GM18873 (cell line): ENCODE measurements at regions not wholly inside any gene's neighbourhood (a gene's known extent, or its start where the extent isn't known, plus 50 kb on each side); places are given as distances from the start of the nearest gene placed in this dataset.

Experiments
- ATAC-seq: cut with Tn5 transposase; IDR thresholded peaks from one replicate; pipeline ENCODE4 v1.9.1; 2021; ENCODE audit warnings: mild to moderate bottlenecking, moderate library complexity, moderate number of reproducible peaks; ENCODE audit not compliant: unreplicated experiment, low FRiP score

GRCh38 chrX:39631276-39632229 lies 466.2 kb downstream of the BCOR start:
- no peak for ATAC-seq

DNA sequence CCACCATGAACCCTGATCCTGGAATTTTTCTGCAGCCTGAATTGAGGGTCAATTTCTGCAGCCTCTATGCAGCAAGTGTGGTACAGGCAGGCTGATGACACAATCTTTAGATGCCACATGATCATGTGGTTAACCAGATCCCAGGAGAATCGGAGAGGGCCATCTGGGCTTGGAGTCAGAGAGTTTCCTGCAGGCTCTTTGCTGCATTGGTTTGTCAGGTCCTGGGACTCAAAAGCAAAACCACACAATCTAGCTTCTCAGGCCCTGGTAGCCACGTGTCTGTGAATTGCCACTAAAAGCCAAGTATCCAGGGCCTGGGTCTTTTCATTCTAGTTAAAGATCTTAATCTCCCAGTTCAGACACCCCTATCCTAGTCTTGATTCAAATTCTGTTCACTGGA lies 464.5 kb downstream of the BCOR start:
- ATAC-seq, result no peak

DNA sequence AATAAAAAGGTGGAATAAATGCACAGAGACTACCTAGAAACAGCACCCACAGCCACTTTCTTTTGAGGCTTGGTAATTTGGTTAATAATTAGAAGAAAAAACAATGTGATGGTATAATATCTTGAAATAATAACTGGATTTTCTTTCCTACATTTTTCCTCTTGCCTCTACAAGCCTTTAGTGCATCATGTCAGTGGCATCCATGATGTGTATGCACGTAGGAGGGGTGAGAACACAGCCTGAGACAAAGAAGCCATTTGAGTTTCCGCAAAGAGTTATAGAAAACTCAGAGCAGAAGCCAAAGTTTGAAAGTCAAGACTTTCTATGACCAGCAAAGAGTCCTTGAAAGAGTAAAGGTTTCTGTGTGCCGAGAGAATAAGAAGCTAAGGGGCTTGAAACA lies 461.3 kb downstream of the BCOR start:
- no peak for ATAC-seq

DNA sequence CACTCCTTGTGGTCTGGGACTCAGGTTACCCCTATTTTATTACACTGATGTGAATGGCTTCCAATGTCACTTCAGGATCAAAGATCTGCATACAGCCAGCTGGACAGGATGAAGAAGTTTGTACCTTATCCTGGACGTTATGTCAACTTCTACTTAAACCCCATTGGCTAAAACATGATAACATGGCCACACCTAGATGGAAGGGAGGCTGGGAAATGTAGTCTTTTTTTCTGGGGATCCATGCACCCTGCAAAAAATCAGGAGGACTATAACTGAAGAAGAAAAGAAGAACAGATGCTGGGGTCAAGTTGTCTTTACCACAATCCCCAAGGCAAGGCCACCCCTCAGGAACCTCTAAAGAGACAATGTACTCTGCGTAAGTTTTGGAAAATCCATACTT lies 459.2 kb downstream of the BCOR start:
- no peak for ATAC-seq

DNA sequence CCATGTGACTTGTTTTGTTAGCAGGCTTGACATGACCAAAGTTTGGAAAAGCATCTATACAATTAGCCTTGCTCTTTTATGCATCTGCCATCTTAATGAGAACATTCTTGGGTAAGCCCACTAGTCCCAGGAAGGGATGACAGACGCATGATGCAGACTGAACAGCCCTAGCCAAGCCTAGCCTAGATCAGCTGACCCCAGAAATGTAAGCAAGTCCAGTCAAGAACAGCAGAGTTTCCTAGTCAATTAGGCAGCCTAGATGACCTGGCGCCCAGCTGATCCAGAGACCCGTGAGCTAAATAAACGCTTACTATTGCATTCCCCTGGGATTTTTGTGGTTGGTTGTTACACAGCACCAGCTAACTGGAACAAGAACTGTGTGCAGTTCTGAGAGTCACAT lies 457.9 kb downstream of the BCOR start:
- no peak for ATAC-seq

DNA sequence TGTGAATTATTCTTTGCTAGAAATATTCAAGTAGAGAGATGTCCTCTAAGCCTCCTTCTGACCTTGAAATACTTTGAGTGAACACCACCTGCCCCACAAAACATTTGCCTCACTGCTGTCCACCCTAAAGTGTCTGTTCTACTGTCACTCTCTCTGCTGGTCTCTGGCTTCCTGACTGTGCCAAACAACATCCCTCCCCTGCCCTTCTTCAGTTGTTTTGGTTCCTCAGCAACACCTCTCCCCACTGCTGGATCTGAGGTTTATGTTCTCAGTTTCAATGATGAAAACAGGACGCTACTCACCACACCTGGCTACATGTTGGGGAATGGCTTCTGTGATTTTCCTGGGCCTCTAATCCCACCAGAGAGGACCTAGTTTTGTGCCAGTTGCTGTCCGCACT lies 456.9 kb downstream of the BCOR start:
- no peak for ATAC-seq

DNA sequence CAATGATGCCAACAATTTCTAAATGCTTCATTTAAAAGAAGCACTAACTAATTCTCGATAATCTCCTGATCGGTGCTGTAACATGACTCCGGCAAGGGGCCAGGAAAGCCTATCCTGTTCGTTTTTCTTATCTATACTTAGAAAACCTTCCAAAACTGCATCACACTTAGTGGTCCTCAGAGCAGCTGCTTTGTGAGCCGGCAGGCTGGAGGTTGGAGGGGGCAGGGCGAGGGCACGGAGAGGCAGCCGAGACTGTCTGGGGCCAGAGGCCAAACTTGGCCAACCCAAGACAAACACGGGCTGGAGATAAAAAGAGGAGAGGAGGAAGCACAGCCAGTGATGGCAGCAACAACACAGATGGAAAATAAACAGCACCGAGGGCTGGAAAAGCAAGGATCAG lies 455.7 kb downstream of the BCOR start:
- ATAC-seq, result no peak

DNA sequence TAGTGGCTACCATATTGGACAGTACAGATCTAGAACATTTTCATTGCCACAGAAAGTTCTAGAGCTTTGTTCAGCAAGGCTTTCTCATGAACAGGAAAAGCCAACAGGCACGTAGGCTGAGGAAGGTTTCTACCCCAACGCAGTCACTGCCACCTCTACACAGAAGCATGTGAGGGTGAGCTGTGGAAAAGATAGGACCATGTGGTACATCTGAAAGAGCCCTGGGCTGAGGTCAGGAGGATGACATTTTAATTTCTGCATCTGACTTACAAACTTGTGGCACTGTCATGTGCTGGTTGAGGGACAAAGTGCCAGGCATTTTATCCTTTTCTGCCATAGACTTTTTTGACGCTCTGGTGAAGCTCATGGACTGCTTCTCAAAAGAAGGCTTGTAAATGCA lies 454.2 kb downstream of the BCOR start:
- no peak for ATAC-seq

DNA sequence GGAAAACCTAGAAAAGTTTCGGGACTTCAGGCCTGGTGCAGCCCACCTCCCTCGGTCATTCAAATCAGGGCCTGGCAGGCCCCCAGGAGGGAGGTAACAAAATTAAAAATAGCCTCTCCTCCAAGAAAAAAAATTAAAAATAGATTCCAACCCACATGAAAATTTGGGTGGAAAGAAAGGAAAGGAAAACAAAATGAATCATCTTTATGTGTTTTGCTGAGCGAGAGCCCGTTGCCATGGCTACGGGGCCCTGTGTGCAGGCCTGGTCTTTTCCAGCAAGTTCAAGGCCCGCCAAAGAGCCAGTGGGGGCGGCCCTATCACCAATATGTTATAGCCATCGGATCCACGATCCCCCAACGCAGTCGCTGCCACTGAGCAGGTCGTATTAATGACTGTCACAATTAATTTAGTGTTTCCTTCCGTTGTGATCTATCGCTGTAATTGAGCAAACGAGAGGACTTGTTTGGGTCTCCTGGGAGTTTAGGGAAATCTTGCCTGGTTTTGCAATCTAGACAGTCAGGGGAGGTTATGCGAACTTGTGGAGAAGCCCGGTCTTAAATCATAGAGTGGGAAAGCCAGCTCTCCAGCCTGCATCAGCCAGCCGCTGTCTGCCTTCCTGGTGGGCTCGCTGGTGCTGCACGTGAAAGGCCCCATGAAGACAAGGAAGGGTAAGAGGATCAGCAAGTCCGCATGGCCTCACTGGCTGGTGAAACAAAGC lies 452.4 kb downstream of the BCOR start:
- ATAC-seq, result no peak

DNA sequence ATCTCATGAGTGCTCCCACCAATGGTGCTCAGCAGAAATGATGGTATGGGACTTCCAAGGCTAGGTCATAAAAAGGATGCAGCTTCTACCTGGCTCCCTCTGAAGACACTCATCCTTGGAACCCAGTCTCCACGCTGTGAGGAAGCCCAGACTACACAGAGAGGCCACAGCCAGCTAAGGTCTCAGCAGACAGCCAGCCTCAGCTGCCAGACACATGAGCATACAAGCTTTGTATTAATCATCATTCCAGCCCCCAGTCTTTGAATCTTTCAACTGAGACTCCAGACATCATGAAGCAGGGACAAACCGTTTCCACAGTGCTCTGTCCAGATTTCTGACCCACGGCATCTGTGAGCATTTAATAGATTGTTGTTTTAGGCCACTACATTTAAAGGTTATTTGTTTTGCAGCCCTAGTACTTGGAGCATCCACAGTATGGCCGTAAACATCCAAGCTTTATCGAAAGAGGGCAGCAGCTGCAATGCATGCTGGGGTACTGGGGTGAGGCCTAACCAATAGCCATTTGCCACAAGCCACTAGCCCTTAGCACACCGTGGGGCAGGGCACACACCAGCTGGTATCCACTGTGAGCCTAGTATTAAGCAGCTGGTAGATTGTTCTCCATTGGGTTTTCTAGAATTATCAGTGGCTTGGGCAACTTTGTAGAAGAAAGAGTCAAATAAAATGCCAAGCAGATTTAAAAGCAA lies 449.1 kb downstream of the BCOR start:
- ATAC-seq, result no peak

DNA sequence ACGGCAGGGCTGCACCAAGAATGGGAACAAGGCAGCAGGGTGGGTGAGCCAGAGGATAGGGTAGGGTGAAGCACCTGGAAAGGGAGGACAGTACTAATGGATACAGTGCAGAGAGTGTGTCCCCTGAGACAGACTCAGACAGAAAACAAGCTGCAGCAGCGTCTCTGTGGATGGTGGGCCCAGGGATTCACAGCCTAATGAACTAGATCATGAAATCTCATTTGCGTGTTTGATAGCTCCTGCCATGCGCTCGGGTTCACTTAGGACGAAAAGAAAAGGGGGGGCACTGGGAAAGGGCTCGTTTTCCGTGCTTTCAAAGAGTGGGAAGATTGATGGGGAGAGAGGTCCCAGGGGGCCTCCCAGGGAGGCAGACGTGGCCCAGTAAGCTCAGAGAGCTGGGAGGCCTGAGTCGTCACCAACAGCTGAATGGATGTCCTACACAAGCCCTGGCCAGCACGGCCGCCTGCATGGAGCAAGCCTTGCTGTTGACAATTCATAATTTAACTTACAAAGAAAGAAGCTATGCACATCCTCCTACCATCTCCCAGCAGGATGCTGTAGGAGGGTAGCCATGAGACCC lies 446.9 kb downstream of the BCOR start:
- ATAC-seq, result no peak

DNA sequence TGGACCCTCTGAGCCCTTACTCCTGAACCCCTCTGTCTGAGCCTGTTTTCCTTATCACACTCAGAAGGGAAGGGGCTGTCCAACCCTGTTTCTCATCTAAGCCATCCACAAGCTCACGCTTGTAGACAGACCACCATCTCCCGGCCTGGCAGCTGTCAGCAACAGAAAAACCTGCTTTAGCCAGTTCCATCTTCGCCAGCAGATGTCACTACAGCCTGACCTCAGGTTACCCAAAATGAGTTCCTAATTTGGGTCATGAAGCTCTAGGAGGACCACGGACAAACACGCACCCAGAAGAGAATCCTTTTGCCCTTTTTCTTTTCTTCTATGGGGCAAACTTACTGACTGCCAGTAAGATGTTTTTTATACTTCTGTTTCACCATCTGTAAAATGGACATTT lies 445.4 kb downstream of the BCOR start:
- no peak for ATAC-seq

- no peak for ATAC-seq
These were observed 444.1 kb downstream of the BCOR start for GRCh38 chrX:39653691-39654090.

DNA sequence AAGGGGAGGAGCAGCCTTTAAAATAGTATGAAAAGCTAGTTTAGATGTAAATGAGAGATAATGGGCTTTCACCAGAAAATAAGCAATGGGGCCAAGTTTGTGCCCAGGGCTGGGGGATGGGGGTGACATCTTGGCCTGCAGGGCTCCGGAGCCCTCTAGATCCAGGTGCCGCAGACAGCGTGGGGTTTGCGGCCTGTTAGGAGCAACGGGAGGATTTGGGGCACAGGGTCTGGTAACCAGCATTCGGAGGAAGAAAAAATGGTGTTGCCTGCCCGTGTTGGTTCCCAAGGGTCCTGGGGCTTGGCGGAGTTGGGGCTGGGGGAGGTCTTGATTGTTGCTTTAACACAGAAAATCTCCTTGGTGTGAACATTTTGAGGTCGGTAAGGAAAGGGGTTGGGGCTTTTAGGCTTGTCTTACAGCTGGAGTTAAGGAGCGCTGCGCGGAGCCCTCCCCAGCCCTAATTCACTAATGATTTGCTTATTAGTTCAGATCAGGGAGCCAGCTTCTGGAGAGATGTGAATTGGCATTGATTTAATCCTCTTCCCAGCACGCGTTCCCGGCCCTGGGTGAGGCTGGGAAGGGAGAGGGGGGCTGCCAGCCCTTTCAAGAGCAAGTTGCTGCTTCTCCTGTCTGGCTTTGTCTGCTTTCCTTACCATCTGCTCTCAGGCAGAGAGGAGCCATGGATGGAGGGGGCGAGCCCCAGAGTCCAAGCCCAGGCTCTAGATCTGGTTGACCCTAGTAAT lies 443.4 kb downstream of the BCOR start:
- no peak for ATAC-seq

DNA sequence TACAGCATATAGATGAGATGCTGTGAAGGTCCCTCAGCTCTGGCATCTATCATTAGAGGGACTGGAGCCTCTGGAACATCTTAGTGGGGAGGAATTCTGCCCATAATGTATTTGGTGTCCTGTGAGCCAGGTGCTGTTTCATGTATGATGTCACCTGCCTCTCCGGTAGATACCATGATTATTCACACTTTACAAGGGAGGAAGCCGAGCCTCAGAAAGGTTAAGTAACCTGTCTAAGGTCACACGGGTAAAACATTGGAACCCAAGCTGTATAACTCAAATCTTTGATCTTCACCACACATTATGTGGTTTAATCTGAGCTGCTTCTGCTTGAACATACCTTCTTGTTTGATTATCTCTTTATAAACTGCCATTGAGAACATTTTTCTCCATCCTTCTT lies 442.8 kb downstream of the BCOR start:
- no peak for ATAC-seq

DNA sequence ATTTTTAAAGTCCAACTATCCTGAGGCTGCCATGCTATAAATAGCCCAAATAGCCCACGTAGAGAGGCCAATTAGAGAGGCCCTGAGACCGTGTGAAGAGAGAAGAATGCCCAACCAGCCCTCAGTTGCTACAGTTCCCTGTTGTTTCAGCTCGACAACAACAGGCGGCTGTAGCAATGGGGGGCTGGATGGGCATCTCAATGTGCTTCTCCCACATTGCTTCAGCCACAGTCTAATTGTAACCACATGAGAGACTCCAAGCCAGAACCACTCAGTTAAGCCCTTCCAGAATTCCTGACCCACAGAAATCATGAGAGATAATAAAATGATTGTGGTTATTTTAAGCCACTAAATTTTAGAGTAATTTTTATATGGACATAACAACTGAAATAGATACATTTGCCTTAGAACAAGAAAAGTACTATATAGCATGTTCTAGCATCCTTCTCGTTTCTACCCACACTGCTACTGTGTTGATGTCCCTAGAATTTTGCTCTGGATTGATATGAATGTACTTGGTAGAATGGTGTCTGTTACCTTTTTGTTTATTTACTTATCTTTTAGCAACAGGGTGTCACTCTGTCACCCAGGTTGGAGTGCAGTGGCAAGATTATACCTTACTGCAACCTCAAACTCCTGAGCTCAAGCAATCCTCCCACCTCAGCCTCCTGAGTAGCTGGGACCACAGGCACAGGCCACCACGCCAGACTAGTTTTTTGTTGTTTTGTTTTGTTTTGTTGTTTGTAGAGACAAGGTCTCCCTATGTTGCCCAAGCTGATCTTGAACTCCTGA lies 436.4 kb downstream of the BCOR start:
- no peak for ATAC-seq

DNA sequence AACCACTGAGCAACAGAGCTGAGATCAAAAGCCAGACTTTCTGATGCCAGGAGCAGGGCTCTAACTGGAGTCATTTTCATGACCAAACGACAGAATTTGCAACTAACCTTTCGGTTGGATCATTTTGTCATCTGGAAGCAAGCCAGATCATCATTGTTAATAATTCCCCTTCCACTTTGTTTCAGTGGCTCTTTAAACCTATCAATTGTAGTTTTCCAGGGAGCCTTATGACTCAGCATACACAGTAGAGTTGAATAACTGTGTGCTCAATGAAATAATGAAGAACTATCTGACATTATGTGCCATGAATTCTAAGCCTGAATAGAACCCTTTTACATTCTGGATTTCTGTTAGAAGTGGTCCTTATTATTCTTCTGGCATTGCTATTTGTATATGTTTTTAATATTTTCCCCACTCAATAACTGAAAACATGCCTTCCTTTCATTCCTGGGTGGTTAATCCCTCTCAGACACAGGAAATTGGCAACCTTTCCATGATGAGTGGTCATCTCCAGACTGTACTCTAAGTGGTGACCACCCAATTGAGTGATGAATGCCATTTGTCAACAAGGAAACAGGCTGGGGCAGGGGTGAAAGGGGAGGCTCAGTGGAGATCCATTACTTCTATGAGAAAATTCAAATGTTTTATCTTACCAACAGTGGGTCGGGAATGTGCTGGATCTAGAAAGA lies 431.8 kb downstream of the BCOR start:
- ATAC-seq, result no peak

GRCh38 chrX:39667191-39667590 lies 430.6 kb downstream of the BCOR start:
- ATAC-seq, result no peak
